Epithelial cell of proximal tubule (primary cell): ENCODE measurements at regions not wholly inside any gene's neighbourhood (a gene's known extent, or its start where the extent isn't known, plus 50 kb on each side); places are given as distances from the start of the nearest gene placed in this dataset.

Experiments used
- DNase-seq: peaks from one replicate; pipeline ENCODE4 v3.0.0-alpha.2; 2011; ENCODE audit warnings: low read depth
- H3K4me3 ChIP-seq: 2 replicates; pipeline ENCODE4 v1.5.1; 2011; ENCODE audit warnings: low read depth, mild to moderate bottlenecking, low read length
- CTCF ChIP-seq: conservative IDR thresholded peaks from 2 replicates; pipeline ENCODE4 v1.5.1; 2012; ENCODE audit warnings: low read depth, mild to moderate bottlenecking, low read length

GRCh38 chr21:39018730-39019129, 164.5 kb downstream of the PSMG1 start:
- no peak for TF ChIP-seq CTCF
- no peak for DNase-seq
- H3K4me3 ChIP-seq, result no peak overlapping the region

- H3K4me3 ChIP-seq, result no peak overlapping the region
- DNase-seq, result no peak
- TF ChIP-seq CTCF, result no peak
Measured at GRCh38 chr21:39016740-39017315, 166.4 kb downstream of the PSMG1 start.

GRCh38 chr21:39014747-39015146, 168.5 kb downstream of the PSMG1 start:
- no peak for DNase-seq
- no peak for TF ChIP-seq CTCF
- no peak overlapping the region for H3K4me3 ChIP-seq

GRCh38 chr21:39012326-39013230, 170.7 kb downstream of the PSMG1 start:
- H3K4me3 ChIP-seq, result no peak overlapping the region
- DNase-seq, result no peak
- no peak for TF ChIP-seq CTCF

- TF ChIP-seq CTCF, result no peak
- no peak for DNase-seq
- H3K4me3 ChIP-seq, result no peak overlapping the region
Measured at GRCh38 chr21:39011911-39012310, 171.3 kb downstream of the PSMG1 start.

GRCh38 chr21:39010629-39011404, 172.4 kb downstream of the PSMG1 start:
- no peak for DNase-seq
- no peak for TF ChIP-seq CTCF
- no peak overlapping the region for H3K4me3 ChIP-seq
